Mammary epithelial cell (primary cell): ENCODE measurements at regions not wholly inside any gene's neighbourhood (a gene's known extent, or its start where the extent isn't known, plus 50 kb on each side); places are given as distances from the start of the nearest gene placed in this dataset.

Experiments
- EZH2 ChIP-seq: IDR thresholded peaks from 2 replicates; pipeline ENCODE4 v1.6.1; 2012; ENCODE audit warnings: low read length, inconsistent platforms, borderline replicate concordance
- TF ChIP-seq, protein P1 (sequence below), 2 donors: IDR thresholded peaks in 1 of 2; conservative IDR thresholded peaks in 1 of 2; 2 replicates each; pipeline ENCODE4 v1.5.1; 2011 to 2012; ENCODE audit warnings: inconsistent platforms in 2 of 2, low read length in 2 of 2, mild to moderate bottlenecking in 2 of 2, control low read depth in 1 of 2, low read depth in 1 of 2; ENCODE audit not compliant: insufficient read depth in 1 of 2; ENCODE audit errors: extremely low read depth in 1 of 2

DNA sequence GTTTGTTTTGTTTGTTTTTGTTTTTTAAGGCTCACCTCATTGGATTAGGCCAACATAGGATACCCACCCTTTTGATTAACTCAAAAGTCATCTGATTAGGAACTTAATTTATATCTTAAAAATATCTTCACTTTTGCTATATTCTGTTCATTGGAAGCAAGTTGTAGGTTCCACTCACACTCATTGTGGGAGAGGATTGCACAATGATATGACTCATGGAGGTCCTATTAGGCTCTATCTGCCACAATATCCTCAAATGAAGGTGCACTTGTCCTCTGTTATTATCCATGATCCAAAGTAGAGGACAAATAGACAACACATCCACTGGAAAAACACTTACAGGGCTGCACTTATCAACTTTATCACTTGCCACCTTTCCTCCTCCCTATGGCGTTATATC is 60.5 kb upstream of the ADAMTS3 start:
- TF ChIP-seq, protein P1, sequence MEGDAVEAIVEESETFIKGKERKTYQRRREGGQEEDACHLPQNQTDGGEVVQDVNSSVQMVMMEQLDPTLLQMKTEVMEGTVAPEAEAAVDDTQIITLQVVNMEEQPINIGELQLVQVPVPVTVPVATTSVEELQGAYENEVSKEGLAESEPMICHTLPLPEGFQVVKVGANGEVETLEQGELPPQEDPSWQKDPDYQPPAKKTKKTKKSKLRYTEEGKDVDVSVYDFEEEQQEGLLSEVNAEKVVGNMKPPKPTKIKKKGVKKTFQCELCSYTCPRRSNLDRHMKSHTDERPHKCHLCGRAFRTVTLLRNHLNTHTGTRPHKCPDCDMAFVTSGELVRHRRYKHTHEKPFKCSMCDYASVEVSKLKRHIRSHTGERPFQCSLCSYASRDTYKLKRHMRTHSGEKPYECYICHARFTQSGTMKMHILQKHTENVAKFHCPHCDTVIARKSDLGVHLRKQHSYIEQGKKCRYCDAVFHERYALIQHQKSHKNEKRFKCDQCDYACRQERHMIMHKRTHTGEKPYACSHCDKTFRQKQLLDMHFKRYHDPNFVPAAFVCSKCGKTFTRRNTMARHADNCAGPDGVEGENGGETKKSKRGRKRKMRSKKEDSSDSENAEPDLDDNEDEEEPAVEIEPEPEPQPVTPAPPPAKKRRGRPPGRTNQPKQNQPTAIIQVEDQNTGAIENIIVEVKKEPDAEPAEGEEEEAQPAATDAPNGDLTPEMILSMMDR (conservative IDR thresholded peaks at IDR 0.05 in 1 of 2, IDR thresholded peaks at IDR 0.05 in 1 of 2; ENCODE audit: extremely low read depth in 1 of 2, insufficient read depth in 1 of 2, low read depth in 1 of 2, low read length in 2 of 2) = no peak
- TF ChIP-seq EZH2 = no peak
